HL-60 (cell line): ENCODE measurements at regions not wholly inside any gene's neighbourhood (a gene's known extent, or its start where the extent isn't known, plus 50 kb on each side); places are given as distances from the start of the nearest gene placed in this dataset.

ENCODE experiments used
- GABPA ChIP-seq: IDR thresholded peaks from 2 replicates; pipeline ENCODE4 v1.6.1; 2012; ENCODE audit warnings: low read depth
- TF ChIP-seq, protein P1 (sequence below): IDR thresholded peaks from one replicate; pipeline ENCODE4 v1.5.1; 2011; ENCODE audit warnings: low read length, control low read depth, inconsistent platforms; ENCODE audit not compliant: insufficient read depth

DNA sequence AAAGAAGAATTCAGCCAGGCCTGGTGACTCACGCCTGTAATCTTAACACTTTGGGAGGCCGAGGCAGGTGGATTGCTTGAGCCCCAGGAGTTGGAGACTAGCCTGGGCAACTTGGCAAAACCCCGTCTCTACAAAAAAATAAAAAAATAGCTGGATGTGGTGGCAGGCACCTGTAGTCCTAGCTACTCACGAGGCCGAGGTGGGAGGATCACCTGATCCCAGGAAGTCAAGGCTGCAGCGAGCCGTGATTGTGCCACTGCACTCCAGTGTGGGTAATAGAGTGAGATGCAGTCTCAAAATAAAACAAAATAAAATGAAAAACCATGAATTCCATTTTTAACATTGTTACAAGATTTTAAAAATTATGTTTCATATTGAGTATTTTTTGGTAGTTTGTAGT lies 988.9 kb upstream of the ZNF722 start:
- TF ChIP-seq, protein P1, sequence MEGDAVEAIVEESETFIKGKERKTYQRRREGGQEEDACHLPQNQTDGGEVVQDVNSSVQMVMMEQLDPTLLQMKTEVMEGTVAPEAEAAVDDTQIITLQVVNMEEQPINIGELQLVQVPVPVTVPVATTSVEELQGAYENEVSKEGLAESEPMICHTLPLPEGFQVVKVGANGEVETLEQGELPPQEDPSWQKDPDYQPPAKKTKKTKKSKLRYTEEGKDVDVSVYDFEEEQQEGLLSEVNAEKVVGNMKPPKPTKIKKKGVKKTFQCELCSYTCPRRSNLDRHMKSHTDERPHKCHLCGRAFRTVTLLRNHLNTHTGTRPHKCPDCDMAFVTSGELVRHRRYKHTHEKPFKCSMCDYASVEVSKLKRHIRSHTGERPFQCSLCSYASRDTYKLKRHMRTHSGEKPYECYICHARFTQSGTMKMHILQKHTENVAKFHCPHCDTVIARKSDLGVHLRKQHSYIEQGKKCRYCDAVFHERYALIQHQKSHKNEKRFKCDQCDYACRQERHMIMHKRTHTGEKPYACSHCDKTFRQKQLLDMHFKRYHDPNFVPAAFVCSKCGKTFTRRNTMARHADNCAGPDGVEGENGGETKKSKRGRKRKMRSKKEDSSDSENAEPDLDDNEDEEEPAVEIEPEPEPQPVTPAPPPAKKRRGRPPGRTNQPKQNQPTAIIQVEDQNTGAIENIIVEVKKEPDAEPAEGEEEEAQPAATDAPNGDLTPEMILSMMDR: no peak
- no peak for TF ChIP-seq GABPA
